HG03432 (cell line): ENCODE measurements at regions not wholly inside any gene's neighbourhood (a gene's known extent, or its start where the extent isn't known, plus 50 kb on each side); places are given as distances from the start of the nearest gene placed in this dataset.

Experiments
- ATAC-seq: cut with Tn5 transposase; IDR thresholded peaks from one replicate; pipeline ENCODE4 v1.9.1; 2021; ENCODE audit warnings: mild to moderate bottlenecking, moderate library complexity; ENCODE audit not compliant: unreplicated experiment

DNA sequence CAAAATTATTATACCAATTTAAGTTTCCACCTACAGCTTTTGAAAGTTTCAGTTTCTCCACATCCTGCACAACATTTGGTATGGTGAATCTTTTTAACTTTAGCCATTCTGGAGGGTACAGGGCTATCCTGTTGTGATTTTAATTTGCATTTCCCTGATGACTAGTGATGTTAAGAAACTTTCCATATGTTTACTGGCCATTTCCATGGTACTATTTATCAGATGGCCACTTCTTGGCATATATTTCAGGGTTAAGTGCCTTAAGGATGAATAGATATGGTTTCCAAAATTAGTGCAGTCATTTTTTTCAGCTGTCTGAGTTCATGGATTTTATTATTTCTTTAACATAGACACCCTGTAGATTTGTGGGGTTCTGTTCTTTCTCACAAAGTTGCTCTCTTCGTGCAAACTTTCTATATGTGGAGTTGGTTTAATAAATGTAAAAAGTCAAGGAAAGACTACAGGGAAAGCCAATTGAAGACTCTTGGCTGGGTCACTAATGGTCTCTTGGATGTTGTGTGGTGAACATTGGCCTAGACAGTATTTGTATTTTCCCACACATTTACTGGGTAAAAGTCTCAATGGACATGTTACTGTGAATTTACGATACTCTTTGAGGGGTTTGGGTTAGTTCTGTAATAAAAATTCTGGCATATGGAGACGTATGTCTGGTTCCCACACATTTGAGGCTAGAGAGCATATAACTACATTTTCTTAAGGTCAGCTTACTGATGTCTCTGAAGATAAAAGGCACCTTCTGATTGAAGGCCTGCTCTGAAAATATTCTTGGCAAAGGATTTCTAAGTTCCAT, 147.5 kb upstream of the PDZRN3 start:
- no peak for ATAC-seq

DNA sequence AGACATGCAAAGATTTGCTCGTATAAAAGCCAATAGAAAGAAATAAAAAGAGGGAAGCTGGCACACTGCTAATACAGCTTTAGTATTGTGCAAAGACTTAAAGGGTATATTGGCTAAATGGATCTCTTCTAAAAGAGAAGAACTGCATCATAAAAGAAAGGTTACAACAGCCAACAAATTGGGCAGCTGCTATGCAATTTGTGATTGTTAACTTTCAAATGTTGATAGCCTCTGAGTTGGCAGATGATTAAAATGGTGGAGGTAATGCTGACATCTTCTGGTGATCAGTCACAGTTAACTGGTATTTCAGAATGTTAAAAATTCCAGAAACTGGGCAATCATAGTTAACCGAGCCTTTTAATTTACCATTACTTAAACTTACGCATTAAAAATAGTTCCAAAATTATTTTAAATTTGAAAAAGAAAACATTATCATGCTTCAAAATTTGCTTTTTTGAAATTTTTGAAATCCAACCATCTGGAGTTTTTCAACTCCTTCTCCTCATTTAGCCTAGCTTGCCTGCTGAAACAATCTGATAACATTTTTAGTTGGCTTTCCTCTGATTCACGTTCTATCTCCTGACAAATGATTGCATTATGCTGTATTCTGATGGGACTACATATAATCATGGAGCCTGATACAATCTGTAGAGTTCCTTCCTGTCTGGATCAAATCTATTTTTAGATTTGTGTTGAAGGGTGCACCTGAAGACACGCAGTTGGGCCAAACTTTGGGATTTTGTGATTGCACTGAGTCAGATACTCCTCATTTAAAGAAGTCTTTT, 144.0 kb upstream of the PDZRN3 start:
- no peak for ATAC-seq

DNA sequence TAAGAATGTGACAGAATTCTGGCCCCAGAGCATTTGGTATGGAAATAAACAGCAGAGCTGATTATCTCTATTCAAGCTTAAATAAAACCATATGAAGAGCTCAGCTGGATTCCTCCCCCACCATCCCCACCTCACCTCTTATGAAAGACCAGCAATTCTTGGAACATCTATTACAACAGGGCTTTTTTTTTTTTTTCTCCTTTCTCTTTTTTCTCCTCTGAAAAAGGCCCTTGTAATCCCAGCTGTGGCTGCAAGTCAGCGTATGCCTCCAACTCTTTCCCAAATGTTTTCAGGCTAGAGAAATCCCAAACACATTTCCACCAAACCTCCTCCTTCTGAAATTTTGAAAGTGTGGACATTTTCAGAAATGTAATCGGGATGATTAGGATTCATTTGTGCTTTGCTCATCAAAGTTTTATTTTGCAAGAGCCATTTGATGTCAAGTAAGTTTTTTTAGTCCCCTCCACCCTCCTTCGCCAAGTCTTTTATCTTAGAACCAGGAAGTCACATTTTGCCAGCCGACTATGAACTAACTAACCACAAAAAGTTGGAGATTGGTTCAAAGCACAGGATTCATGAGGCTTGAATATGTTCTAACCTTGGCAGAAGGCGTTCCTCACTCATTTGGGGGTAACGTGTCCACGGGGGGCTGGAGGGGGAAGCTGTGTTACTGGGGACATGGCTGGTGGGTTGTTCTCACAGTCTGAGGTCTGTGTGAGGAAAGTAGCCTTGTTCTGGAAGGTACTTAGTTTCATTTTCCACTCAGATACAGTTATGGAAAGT, 142.0 kb upstream of the PDZRN3 start:
- ATAC-seq: no peak

DNA sequence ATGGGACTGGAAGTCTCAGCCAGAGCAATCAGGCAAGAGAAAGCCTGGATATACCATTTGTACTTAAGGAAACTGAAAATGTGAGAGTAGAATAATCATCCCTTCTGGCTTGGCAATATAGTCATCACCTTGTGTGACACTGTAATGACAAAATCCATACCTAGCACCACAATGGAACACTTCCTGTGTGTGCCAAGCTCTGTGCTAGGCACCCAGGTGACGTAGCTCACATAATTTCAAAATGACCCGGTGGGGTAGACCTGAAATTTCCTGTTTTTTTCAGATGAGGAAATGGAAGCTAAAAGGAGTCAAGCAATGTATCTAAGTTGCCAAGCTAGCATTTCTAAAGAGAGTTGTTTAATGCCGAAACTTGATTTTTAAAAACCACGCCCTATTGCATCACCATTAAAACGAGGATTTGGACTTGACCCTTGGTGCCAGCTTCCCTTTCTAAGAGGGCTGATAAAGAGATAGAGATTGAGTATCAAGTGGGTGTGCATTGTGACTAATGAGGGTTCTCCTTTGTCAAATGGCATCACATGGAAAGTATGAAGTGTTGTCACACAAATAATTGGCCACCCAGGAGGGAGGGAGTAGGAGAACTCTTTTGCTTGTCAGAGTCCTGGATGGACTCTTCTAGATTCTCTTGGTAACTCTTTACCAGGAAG, 141.3 kb upstream of the PDZRN3 start:
- ATAC-seq: no peak

DNA sequence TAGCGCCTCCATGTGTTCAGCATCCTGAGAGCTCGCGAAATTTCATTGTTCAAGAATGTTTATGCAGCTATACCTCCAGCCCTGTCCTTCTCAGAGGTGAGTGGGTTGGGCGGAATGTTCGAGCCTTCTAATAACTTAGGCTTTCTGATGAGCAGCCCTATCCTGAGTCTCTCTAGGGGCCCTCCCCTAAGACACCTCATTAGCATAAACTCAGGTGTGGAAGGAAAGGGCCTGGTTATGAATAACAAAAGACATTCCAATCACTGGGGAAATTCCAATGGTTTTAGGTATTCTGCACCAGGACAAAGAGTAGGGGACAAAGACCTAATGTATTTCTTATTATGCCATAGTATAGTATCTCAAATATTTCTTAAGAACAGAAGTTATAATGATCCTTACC, 138.1 kb upstream of the PDZRN3 start:
- no peak for ATAC-seq

DNA sequence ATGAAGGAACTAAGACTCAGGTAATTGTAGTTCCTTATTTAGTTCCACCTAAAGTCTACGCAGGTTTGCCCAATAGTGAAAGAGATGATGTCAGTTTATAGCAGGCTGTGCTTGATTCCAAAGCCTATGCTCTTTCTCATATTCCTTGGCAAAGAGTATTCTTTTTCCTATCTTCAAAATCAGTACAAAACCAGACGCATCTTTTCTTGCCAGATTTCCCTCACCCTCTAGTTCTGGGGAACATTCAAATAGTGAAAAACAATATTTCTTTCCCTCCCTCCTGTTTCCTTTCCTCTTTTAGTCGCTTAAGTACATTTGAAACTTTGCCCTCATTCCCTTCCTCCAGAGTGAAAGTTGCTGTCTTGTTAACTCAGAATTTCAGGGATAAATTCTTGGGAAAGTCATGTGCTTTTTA, 134.6 kb upstream of the PDZRN3 start:
- ATAC-seq: no peak

DNA sequence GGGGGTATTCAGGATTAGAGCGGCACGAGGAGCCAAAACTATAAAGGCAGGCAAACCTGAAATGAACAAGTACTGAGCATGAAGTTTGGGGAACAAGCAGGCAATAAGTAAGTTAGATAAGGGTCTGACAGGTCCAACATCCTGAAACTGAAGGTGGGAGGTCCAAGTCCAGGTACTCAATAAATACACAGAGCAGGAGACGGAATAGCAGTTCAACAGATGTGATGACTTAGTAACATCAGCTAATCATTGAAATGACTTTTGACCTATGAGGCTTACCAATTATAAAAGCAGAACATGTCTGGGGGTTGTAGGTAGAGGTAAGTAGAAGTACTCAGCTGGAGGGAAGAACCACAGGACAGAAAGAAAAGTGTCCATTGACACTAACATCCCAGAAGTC, 132.8 kb upstream of the PDZRN3 start:
- ATAC-seq: no peak

DNA sequence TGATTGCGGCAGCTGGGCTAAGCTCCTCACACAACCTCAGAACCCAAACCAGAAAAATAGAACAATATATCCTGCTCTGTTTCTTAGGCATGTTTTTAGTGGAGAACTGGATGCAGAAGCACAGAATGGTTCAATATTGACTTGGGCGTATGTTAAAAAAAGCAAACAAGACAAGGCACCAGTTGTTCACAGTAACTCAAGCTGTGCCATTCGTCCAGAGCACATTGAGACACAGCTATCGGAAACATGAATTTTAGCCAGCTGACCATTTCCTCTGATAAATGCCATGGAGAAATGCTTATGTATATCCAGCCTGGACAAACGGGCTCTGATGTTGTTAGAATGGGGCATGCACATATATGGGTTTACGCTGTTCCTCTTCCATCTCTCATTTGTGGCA, 129.2 kb upstream of the PDZRN3 start:
- no peak for ATAC-seq

DNA sequence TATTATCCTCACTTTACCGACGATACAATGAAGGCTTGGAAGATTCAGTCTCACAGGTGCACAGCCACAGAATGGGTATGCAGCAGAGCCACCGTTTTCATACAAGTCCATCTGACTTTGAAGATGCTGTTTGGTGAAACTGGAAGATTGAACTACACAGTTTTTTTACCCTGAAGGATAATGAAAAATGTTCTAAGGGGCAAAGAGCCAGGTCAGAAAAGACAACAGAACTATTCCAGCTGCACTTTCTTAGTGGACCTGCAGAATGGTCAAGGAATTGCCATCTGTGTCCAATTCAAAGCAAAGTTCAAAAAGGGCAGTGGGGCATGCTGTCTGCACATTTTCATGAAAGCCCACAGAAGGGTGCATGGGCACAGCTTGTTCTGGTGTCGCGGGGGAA, 127.6 kb upstream of the PDZRN3 start:
- no peak for ATAC-seq

DNA sequence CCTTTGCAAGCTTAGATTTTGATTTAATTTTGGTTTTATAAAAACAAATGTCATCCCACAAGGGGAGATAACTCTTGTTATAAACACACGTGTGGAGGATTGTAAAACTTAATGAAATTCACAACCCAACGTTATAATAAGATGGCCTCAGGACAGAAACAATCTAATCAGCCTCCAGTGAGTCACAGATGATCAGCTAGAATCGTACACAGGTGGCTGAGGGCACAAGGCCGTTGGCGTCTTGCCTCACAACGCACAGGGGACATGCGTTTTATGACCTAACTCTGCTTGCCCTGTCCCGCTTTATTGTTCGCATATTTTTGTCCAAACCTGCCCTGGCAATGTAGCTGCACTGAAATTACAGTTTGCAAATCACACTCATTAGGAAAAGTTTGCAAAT, 121.9 kb upstream of the PDZRN3 start:
- ATAC-seq: no peak

DNA sequence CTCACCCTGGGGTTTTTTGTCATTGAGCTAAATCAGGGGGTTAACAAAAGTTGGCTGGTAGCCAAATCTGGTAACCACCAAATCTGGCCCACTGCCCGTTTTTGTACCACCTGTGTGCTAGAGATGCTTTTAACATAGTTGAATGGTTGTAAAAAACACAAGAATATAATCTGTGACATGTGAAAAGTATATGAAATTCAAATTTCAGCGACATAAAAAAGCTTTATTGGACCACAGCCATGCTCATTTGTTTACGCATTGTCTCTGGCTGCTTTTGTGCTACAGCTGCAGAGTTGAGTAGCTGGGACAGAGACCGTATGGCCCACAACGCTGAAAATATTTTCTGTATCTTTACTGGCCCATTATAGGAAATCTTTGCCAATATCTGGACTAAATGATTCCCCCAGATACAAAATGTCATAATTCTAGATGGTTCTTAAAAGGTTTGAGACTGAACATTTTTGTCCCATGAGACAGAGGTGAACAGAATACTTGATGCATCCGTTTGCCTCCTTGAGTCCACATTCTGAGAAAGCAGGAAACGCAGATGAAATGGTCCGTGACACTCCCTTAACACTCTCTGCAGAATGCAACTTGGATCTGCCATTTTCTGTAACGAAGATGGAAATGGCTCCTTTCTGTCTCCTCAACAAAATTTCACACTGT, 120.9 kb upstream of the PDZRN3 start:
- no peak for ATAC-seq

DNA sequence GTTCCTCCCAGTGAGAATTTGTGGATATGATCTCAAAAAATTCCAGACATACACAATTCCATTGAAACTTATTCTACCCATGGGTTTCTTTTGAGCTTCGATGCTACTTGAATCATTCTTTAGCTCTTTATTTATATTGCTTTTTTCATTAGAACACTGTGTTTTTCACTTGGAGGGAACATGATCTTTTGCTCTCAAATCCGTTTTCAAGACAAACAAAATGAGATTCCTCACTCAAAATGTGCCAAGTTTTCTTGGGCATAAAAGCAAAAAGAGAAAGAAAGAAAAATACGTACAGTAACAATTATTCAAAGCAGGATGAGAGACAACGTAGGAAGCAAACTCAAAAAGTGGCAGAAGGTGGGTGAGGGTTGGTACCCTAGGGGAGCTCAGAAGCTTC, 118.8 kb upstream of the PDZRN3 start:
- no peak for ATAC-seq

DNA sequence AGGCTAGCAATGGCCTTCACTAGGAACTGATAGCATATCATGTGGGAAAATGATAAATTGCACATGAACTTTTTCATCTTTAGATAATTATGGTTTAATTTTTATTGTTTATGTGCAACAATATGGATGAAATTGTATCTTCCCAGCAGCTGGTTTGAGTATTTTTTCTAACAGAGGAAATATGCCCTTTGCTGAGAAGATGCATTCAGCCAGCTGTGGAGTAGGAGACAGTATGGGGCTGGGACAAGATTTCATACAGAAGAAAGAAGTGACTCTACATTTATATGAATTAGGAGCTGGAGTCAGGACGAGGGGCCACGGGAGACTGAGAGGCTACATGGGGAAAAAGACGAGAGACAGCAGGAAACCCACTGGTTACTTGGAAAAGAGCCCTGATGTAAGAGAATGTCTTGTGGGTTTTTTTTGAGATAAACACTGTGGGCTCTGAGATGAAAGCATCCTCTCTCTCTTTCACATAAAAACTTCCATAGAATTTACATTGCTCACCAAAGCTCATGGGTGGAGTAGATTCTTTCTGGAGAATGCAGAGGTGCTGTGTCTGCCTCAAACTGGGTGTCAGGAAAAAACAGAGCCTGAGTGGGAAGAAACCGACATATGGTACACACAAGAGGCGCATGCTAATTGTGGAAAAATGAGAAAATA, 115.2 kb upstream of the PDZRN3 start:
- ATAC-seq: no peak

DNA sequence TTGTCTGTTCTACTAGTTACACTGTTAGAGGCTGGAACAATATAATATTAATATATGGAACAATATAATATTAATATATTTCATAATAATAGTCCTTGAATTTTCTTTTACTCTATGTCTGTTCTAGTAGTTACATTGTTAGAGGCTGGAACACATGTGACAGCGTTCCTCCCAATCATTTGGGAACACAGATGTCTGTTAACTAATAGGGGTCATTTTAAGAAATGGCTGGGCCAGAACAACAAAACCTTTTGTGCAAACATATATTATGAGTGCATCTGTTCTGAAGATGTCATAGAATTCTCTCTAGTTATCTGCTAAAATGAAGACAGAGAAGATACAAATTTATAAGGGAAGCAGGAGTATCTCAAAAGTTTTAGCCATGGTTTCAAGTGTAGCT, 114.0 kb upstream of the PDZRN3 start:
- ATAC-seq: no peak

DNA sequence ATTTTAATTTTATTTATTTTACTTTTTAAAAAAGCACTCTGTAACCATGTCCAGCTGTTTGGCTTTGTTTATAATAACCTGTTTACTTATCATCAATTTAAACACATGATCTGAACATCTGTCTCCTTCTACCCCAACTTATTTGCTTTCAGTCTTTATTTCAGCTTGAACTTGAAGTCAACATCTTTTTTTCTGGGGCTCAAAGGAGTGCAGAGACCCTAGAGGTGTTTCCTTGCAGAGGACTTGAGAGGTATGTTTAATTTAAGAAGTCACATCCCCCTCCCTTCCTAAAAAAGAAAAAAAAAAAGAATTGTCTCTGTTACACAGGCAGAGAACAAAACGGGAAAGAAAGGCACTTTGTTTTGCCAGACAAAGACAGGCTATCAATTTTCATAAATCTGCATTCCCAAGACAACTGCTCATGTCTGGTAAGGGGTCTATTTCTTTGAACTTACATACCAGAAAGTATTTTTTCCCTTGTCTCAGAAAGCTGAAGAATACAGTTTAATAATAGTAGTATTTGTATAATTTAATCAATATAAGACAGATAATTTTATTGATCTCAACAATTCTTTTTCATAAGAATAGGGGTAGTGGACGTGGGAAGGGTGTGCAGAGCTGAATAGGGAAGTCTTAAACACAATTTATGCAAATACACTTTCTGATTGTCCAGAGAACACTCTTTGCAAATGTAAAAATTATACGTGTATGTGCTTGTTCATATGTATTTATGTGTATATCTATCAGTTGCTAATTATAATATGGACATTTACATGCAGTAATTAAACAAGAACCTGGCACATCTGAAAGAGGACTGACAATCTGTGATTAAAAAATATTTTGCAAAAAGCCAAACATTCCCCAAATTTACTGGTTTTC, 109.7 kb upstream of the PDZRN3 start:
- ATAC-seq: no peak

DNA sequence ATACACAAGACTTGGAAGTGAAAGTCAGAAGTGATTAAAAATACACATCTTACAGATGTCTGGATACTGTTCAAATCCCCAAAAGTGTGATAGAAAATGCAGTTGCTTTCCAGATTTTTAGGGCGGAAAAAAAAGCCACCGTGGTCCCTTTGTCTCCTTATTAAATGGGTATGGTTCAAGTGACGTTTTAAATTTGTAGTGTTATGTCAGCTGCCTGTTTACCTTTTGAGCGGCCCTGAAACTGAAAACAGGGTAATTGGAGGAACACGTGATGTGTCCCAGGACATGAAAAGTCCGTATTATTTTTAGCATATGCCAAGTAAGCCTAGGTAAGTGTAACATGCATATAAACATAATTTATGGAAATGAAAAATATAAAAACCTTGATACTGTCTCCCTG, 109.0 kb upstream of the PDZRN3 start:
- no peak for ATAC-seq

DNA sequence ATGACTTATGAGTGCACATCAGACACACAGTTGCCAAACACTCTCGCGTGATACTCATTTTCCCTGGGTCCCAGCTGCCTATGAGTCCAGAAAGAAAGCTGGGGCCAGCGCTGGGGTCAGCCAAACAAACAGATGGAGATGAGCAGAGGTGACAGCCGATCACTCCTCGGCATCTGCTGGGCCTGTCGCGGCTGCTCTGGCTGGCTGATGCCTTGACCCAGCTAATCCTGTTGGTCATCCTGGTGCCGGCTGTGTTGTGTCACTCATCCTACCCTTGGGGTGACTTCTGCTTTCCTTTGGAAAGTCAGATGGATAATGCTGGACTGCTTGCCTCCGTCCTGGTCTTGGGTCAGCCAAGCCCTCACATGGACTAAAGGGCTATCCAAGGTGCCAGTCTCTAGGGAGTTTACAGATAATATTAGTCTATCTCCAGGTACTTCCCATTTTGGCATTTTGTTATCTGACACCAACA, 105.3 kb upstream of the PDZRN3 start:
- ATAC-seq: no peak

DNA sequence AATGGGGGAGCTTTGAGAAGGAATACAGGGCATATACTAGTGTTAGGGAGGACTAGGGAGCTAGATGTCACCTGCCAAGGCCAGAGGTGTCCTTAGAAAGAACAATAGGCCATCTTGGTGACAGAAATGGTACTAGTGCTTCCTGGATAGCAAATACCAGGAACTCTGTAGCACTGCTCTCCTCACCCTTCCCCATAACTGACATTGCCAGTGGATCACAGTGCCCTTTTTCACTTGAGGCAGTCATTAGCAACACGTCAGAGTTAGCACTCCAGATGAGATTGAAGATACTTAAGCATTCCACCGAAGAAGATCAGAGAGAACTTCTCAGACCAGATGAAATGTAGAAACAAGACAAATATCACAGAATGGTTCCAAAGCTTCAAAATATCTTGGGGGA, 103.1 kb upstream of the PDZRN3 start:
- no peak for ATAC-seq
